K562 (cell line): ENCODE measurements at regions not wholly inside any gene's neighbourhood (a gene's known extent, or its start where the extent isn't known, plus 50 kb on each side); places are given as distances from the start of the nearest gene placed in this dataset.
A peak's percentile ranks its signal among the peaks of the same experiment; 100 is the strongest.

ENCODE experiments used
- ATAC-seq: fragments of 200-7000 bp; cut with Tn5 transposase; 3 replicates; pipeline ENCODE4 v1.9.1; 2020; ENCODE audit warnings: moderate library complexity
- BruUV-seq: library from RNA; stranded (reverse); fragments of 400-500 nt; replicated peaks from 2 replicates; lab custom pipeline; 2021; lab: Mats Ljungman, UMichigan
- CTCF ChIA-PET: fragments of 300-600 bp; formaldehyde crosslinking; extraction: SDS; loops from one replicate; lab custom pipeline; 2021; ENCODE audit warnings: low intra/inter-chr PET ratio; lab: Yijun Ruan, JAX
- POLR2A ChIA-PET: fragments of 300-600, 350-650 bp; sonication (Branson Sonifier 250); formaldehyde crosslinking; extraction: SDS; loops from one replicate; lab custom pipeline; 2021; ENCODE audit warnings: antibody characterized with exemption, inconsistent platforms; lab: Yijun Ruan, JAX
- DNase-seq, 4 experiments: peaks; one replicate each; pipeline versions ENCODE4 v3.0.0 to v3.0.0-alpha.2; 2011 to 2018; ENCODE audit warnings: low spot score in 3 of 4, mixed read lengths in 3 of 4; ENCODE audit errors: extremely low read depth in 1 of 4
- FAIRE-seq: peaks from 2 replicates; lab custom pipeline; 2011; peaks lifted over from hg19 to GRCh38; lab: Jason Lieb, UNC
- H2AFZ ChIP-seq: 2 replicates; pipeline ENCODE4 v1.6.0; 2011; ENCODE audit warnings: low read depth, low read length, control low read depth, inconsistent platforms
- H3K27ac ChIP-seq: fragments of 200-600 bp; 3 replicates; pipeline ENCODE4 v1.8.0; 2011; ENCODE audit warnings: low read depth, mild to moderate bottlenecking, control low read depth, inconsistent platforms, low read length, moderate library complexity, mixed read lengths; ENCODE audit errors: extremely low read depth
- H3K27me3 ChIP-seq, 2 experiments: fragments of 300-600 bp in 1 of 2; 2 replicates in 1 of 2; 3 replicates in 1 of 2; pipeline versions ENCODE4 v1.6.0 to v1.8.0; 2011; ENCODE audit warnings: inconsistent platforms in 2 of 2, low read length in 2 of 2, mild to moderate bottlenecking in 1 of 2, mixed read lengths in 1 of 2, moderate library complexity in 1 of 2; ENCODE audit not compliant: control insufficient read depth in 2 of 2, insufficient read depth in 2 of 2
- H3K36me3 ChIP-seq: fragments of 300-600 bp; 3 replicates; pipeline ENCODE4 v1.8.0; 2011; ENCODE audit warnings: mild to moderate bottlenecking, low read length, inconsistent platforms; ENCODE audit not compliant: control insufficient read depth, insufficient read depth
- H3K4me1 ChIP-seq, 2 experiments: fragments of 200-600 bp in 1 of 2; replicated peaks in 1 of 2; 2 replicates in 1 of 2; 3 replicates in 1 of 2; pipeline versions ENCODE4 v1.5.1 to v1.8.0; 2011; ENCODE audit warnings: inconsistent platforms in 2 of 2, low read length in 2 of 2, mild to moderate bottlenecking in 1 of 2, mixed read lengths in 1 of 2, moderate library complexity in 1 of 2; ENCODE audit not compliant: control insufficient read depth in 2 of 2, insufficient read depth in 2 of 2
- H3K4me2 ChIP-seq: 2 replicates; pipeline ENCODE4 v1.6.1; 2011; ENCODE audit warnings: low read length, control low read depth, inconsistent platforms, mixed read lengths; ENCODE audit not compliant: insufficient read depth
- H3K4me3 ChIP-seq: fragments of 200-600 bp; sonication (generic), shearing (Covaris generic); 2 replicates; pipeline ENCODE4 v1.5.1; 2016; ENCODE audit warnings: control low read depth, inconsistent platforms
- H3K79me2 ChIP-seq: fragments of 200-600 bp; 3 replicates; pipeline ENCODE4 v1.8.0; 2011; ENCODE audit warnings: low read length, inconsistent platforms; ENCODE audit not compliant: control insufficient read depth, insufficient read depth
- H3K9ac ChIP-seq, 2 experiments: 2 replicates each; pipeline versions ENCODE4 v1.6.0 to v1.6.1; 2011; ENCODE audit warnings: low read depth in 2 of 2, low read length in 2 of 2, control low read depth in 1 of 2, inconsistent platforms in 1 of 2, mild to moderate bottlenecking in 1 of 2, mixed read lengths in 1 of 2; ENCODE audit not compliant: insufficient read depth in 1 of 2
- H3K9me1 ChIP-seq: one replicate; pipeline ENCODE4 v1.6.0; 2011; ENCODE audit warnings: inconsistent platforms, mild to moderate bottlenecking, low read length, moderate library complexity; ENCODE audit not compliant: control insufficient read depth, insufficient read depth
- H3K9me3 ChIP-seq: replicated peaks from 2 replicates; pipeline ENCODE4 v1.5.1; 2011; ENCODE audit warnings: low read depth, low read length, inconsistent platforms; ENCODE audit not compliant: control insufficient read depth, insufficient read depth
- H4K20me1 ChIP-seq: replicated peaks from 2 replicates; pipeline ENCODE4 v1.6.1; 2011; ENCODE audit warnings: low read length, inconsistent platforms, mixed read lengths; ENCODE audit not compliant: control insufficient read depth, insufficient read depth
- C11orf30 ChIP-seq: fragments of 450-650 bp; IDR thresholded peaks from 2 replicates; pipeline ENCODE4 v1.6.1; 2016; ENCODE audit warnings: low read depth, mild to moderate bottlenecking
- ERF ChIP-seq: fragments of 450-650 bp; formaldehyde crosslinking; IDR thresholded peaks from 2 replicates; pipeline ENCODE4 v1.4.0; 2020; ENCODE audit warnings: mild to moderate bottlenecking, mixed read lengths
- EZH2 ChIP-seq: IDR thresholded peaks from 2 replicates; pipeline ENCODE4 v1.6.1; 2012; ENCODE audit warnings: low read depth, mild to moderate bottlenecking, inconsistent platforms, low read length, borderline replicate concordance
- MEF2A ChIP-seq: IDR thresholded peaks from 2 replicates; pipeline ENCODE4 v1.6.1; 2011; ENCODE audit warnings: low read depth, mild to moderate bottlenecking, low read length, moderate library complexity; ENCODE audit not compliant: control insufficient read depth
- MNT ChIP-seq, 2 experiments: fragments of 450-650 bp; conservative IDR thresholded peaks; 2 replicates each; pipeline ENCODE4 v1.6.1; 2017; ENCODE audit warnings: mild to moderate bottlenecking in 2 of 2, moderate library complexity in 2 of 2
- POLR2H ChIP-seq: IDR thresholded peaks from 2 replicates; pipeline ENCODE4 v1.6.1; 2016; ENCODE audit warnings: missing genetic modification characterization, low read depth, mild to moderate bottlenecking, control low read depth, missing compliant biosample characterization, moderate library complexity
- PTBP1 ChIP-seq: fragments of 200-400 bp; formaldehyde crosslinking; IDR thresholded peaks from 2 replicates; pipeline ENCODE4 v1.6.1; 2017; ENCODE audit warnings: low read depth, low read length
- SMARCA5 ChIP-seq: fragments of 450-650 bp; IDR thresholded peaks from 2 replicates; pipeline ENCODE4 v1.6.1; 2016
- WGBS: fragments of 100-300 bp; shearing (Covaris generic); methylation state at CpG from one replicate; pipeline ENCODE4 v1.1.6; 2016; ENCODE audit warnings: low coverage, mixed read lengths; ENCODE audit not compliant: insufficient coverage; ENCODE audit errors: missing lambda C conversion rate; 5-methylcytosine and 5-hydroxymethylcytosine counted together
- in situ Hi-C: fragments of 300-500 bp; cut with MboI; formaldehyde crosslinking; loops from 4 replicates; pipeline ENCODE4 v1.15.0; 2018; ENCODE audit warnings: inconsistent platforms, mixed read lengths
- intact Hi-C: fragments of 100-400 bp; cut with micrococcal nuclease; formaldehyde crosslinking; loops from 2 replicates; pipeline ENCODE4 v1.14.2; 2022
- TF ChIP-seq, protein P1 (sequence below): fragments of 450-650 bp; IDR thresholded peaks from 2 replicates; pipeline ENCODE4 v1.6.1; 2016; ENCODE audit warnings: low read depth, mild to moderate bottlenecking, moderate library complexity

- H3K36me3 ChIP-seq, result no peaks in the 10 kb centered on the region
- peak; percentile 66 for FAIRE-seq
- intact Hi-C loops (no loop called here), in situ Hi-C loops (no loop called here)
- no peak overlapping the region for H3K4me3 ChIP-seq
- H4K20me1 ChIP-seq, result peaks cover 3% of the 10 kb centered on the region; the same call in 1 of the 2 replicates
- H2AFZ ChIP-seq, result no peak overlapping the region
- no peaks in the 10 kb centered on the region for H3K79me2 ChIP-seq
- H3K9ac ChIP-seq, result no peak overlapping the region
- H3K27me3 ChIP-seq, result peaks cover 53 to 77% of the 10 kb centered on the region in 2 experiments
- no peak overlapping the region for H3K4me2 ChIP-seq
- TF ChIP-seq POLR2H (tag) (no peak), MNT (conservative IDR thresholded peaks at IDR 0.05) (no peak), MEF2A (no peak), C11orf30 (no peak), SMARCA5 (no peak), PTBP1 (no peak), ERF (CRISPR knock-in tag) (no peak), EZH2 (no peak)
- TF ChIP-seq, protein P1, sequence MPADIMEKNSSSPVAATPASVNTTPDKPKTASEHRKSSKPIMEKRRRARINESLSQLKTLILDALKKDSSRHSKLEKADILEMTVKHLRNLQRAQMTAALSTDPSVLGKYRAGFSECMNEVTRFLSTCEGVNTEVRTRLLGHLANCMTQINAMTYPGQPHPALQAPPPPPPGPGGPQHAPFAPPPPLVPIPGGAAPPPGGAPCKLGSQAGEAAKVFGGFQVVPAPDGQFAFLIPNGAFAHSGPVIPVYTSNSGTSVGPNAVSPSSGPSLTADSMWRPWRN, result no peak
- BruUV-seq, result no TSS peak
- no peaks in the 10 kb centered on the region for H3K4me1 ChIP-seq
- POLR2A ChIA-PET, result interaction anchor here (1.0 to 2.2 kb wide), 2 partner anchors 9 to 11 kb away, joined by 6 to 11 read pairs; no protein-coding TSS in a partner anchor
- H3K9me1 ChIP-seq, result no peaks in the 10 kb centered on the region
- no peaks in the 10 kb centered on the region for H3K9me3 ChIP-seq
- DNase-seq, result no peak
- CTCF ChIA-PET, result no interaction called here
- WGBS, result 3% methylated on average over 3 of the region's 3 CpGs
- no peak for ATAC-seq
- no peak overlapping the region for H3K27ac ChIP-seq
These were observed 69.1 kb upstream of the STUM start for GRCh38 chr1:226479474-226479873.
